GM12872 (cell line): ENCODE measurements at regions not wholly inside any gene's neighbourhood (a gene's known extent, or its start where the extent isn't known, plus 50 kb on each side); places are given as distances from the start of the nearest gene placed in this dataset.
A peak's percentile ranks its signal among the peaks of the same experiment; 100 is the strongest.

ENCODE experiments used
- TF ChIP-seq, protein P1 (sequence below): IDR thresholded peaks from 3 replicates; pipeline ENCODE4 v1.5.1; 2011; ENCODE audit warnings: low read depth, mild to moderate bottlenecking, low read length, moderate library complexity; ENCODE audit not compliant: insufficient read depth

DNA sequence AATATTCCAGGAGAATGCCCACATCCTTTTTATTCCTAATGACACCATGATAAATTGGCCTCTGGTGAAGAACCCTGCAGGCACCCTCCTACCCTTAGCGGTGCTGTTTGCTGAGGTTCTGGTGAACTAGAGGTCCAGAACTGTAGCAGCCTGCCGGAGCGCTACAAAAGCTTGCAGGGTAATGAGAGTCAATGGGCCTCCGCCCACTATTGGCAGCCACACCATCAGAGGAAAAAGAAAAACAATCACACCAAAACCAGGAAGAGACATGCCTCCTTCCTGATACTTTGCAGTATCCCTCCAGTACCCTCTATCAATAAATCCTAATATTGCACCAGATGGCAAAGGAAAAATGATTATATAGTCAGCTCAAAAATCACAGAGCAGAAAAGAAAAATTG, 142.9 kb downstream of the SPTSSA start:
- TF ChIP-seq, protein P1, sequence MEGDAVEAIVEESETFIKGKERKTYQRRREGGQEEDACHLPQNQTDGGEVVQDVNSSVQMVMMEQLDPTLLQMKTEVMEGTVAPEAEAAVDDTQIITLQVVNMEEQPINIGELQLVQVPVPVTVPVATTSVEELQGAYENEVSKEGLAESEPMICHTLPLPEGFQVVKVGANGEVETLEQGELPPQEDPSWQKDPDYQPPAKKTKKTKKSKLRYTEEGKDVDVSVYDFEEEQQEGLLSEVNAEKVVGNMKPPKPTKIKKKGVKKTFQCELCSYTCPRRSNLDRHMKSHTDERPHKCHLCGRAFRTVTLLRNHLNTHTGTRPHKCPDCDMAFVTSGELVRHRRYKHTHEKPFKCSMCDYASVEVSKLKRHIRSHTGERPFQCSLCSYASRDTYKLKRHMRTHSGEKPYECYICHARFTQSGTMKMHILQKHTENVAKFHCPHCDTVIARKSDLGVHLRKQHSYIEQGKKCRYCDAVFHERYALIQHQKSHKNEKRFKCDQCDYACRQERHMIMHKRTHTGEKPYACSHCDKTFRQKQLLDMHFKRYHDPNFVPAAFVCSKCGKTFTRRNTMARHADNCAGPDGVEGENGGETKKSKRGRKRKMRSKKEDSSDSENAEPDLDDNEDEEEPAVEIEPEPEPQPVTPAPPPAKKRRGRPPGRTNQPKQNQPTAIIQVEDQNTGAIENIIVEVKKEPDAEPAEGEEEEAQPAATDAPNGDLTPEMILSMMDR, result no peak

DNA sequence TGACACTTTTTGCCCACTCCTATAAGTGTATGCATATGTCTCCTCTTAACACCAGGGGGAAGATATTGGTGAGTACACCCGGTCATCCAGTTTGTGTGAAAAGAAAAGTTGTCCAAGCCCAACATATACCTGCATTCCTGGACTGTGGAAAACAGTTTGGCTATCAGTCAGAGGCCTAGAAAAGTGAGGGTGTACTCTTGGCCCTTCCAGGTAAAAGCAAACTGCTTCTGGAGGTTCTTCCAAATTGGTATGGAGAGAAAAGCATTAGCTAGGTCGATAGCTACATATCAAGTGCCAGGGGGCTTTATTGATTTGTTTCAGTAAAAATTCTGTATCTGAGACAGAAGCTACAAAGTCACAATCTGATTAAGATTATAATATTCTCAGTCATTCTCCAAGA, 144.0 kb downstream of the SPTSSA start:
- TF ChIP-seq, protein P1, result no peak

DNA sequence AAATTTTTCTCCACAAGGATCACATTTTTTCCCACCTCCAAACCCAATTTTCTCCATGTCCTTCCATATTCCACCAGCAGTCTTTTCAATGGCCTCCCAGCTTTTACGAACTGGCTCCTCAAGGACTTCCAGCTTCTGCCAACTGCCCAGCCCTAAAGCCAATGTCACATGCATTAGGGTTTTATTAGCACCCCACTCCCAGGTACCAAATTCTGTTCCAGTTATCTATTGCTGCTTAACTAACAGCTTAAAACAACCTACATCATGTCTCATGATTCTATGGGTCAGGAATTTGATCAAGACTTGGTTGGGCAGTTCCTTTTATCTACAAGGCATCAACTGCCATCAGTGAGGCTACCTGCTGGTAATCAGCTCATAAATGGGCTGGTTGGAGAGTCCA, 151.3 kb downstream of the SPTSSA start:
- TF ChIP-seq, protein P1, result no peak

DNA sequence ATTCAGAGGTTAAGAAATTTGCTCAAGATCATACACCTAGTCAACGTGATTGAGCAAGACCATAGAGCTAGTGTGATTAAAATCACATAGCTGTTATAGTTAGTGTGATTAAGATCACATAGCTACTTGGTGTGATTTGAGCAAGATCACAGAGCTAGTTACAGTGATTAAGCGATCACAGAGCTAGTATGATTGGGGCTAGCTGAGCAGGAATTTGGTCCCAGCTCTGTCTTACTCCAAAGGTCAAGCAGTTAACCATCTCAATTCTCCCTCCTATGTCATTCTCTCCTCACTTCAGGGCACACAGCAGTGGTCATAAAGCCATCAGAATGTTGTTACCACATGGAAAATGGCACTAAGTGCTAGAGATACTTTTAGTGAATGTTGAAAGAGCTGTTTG, 158.2 kb downstream of the SPTSSA start:
- TF ChIP-seq, protein P1, result no peak

DNA sequence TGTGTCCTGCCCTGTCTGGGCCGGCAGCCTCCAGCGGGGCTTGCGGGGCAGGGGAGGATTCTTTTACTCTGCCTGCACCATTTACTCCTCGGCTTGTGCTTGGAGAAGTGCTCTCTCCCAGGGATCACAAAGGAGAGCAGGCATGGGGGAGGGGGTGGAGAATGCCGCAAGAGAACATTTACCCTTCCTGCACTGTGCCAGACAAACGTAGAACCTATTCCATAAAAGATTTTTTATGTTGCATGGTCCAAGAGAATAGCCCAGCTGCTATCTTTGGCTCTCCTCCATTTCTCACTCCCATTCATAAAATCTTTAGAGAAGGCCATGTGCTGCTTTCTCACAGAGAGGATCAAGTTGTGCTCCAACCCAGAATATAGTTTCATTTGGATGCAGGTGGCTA, 159.4 kb downstream of the SPTSSA start:
- TF ChIP-seq, protein P1, result no peak

DNA sequence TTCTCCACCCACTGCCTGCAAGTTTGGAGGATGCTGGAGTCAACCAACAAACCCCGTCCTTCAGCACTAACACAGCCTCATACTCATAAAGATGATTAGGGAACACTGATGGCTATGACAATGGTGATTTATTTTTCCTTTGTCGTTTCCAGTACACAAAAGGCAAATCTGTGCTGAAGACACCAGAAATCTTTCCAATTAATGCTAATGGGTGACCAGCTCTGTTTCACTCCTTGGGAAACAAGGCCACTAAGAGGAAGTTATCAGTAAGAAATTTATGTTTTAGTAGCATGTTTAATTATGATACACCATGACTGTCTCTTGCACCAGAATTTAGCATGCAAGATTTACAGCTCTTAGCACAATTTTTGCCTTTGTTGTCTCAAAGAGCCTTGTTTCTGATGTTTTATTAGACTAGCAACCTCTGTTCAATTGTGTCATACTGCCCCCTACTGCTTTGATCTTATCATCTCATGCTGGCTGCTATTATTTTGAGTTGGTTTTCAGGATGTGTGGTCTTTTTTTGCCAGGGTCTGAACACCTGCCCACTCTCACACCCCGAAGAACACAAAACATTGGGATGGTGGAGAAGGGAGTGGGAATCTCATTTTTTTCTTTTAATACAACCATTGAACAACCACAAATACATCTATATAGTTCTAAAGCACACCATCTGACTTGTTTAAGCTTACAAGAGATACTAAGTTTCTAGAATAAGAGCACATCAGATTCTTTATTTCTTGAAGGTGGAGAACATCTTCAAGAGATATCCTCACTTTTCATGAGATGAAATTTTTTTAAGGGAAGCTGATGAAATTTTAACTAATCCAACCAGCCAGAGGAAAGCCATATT, 160.9 kb downstream of the SPTSSA start:
- TF ChIP-seq, protein P1, result peak; percentile 63

DNA sequence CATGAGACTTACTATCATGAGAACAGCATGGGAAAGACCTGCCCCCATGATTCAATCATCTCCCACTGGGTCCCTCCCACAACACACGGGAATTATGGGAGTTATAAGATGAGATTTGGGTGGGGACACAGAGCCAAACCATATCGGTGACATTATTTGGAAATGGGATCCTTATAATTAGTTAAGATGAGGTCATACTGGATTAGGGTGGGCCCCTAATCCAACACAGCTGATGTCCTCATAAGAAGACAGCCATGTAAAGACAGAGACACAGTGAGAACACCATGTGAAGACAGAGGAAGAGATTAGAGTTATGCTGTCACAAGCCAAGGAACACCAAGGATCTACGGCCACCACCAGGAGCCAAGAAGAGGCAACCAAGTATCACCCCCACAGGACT, 161.7 kb downstream of the SPTSSA start:
- TF ChIP-seq, protein P1, result no peak

DNA sequence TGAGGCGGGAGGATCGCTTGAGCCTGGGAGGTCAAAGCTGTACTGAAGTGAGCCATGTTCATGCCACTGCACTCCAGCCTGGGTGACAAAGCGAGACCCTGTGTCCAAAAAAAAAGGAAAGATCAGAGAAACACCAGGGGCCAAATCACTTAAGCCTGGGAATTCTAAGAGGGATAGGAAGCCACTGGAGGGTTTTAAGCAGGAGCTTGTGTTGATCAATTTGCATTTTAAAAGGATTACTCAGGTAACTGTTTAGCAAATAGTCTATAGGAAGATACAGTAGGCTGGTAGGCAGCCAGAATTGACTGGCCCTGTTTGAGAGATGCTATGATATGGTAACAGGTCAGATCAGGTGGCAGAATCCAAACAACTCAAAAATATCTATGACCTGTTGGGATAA, 162.7 kb downstream of the SPTSSA start:
- TF ChIP-seq, protein P1, result no peak
